Kidney epithelial cell (primary cell): ENCODE measurements at regions not wholly inside any gene's neighbourhood (a gene's known extent, or its start where the extent isn't known, plus 50 kb on each side); places are given as distances from the start of the nearest gene placed in this dataset.
A peak's percentile ranks its signal among the peaks of the same experiment; 100 is the strongest.

Source experiments
- DNase-seq: peaks from one replicate; pipeline ENCODE4 v3.0.0-alpha.2; 2010; ENCODE audit warnings: low read depth
- H3K27me3 ChIP-seq: 2 replicates; pipeline ENCODE4 v1.6.0; 2011; ENCODE audit warnings: low read length; ENCODE audit not compliant: control insufficient read depth, insufficient read depth
- H3K36me3 ChIP-seq: 2 replicates; pipeline ENCODE4 v1.5.1; 2011; ENCODE audit warnings: low read length; ENCODE audit not compliant: control insufficient read depth, insufficient read depth
- H3K4me3 ChIP-seq: 2 replicates; pipeline ENCODE4 v1.5.1; 2011; ENCODE audit warnings: low read depth, mild to moderate bottlenecking, control low read depth, low read length
- CTCF ChIP-seq: IDR thresholded peaks from 2 replicates; pipeline ENCODE4 v1.5.1; 2011; ENCODE audit warnings: mild to moderate bottlenecking, moderate library complexity, low read length, control low read depth, inconsistent platforms; ENCODE audit not compliant: insufficient read depth, poor library complexity, severe bottlenecking

- Histone ChIP-seq H3K4me3 (no peak overlapping the region), H3K27me3 (no peaks in the 10 kb centered on the region), H3K36me3 (no peaks in the 10 kb centered on the region)
- no peak for TF ChIP-seq CTCF
- no peak for DNase-seq
Measured at GRCh38 chr9:105834404-105834803, 140.1 kb downstream of the TMEM38B start.

- DNase-seq = no peak
- H3K36me3 ChIP-seq = no peaks in the 10 kb centered on the region
- no peaks in the 10 kb centered on the region for H3K27me3 ChIP-seq
- no peak for TF ChIP-seq CTCF
- no peak overlapping the region for H3K4me3 ChIP-seq
Measured at GRCh38 chr9:105835721-105836120, 141.4 kb downstream of the TMEM38B start.

GRCh38 chr9:105836936-105837660, 142.8 kb downstream of the TMEM38B start:
- H3K36me3 ChIP-seq = no peaks in the 10 kb centered on the region
- H3K27me3 ChIP-seq = no peaks in the 10 kb centered on the region
- DNase-seq = no peak
- H3K4me3 ChIP-seq = no peak overlapping the region
- TF ChIP-seq CTCF = no peak

GRCh38 chr9:105841562-105841961, 147.2 kb downstream of the TMEM38B start:
- TF ChIP-seq CTCF = no peak

GRCh38 chr9:105842023-105842644, 147.8 kb downstream of the TMEM38B start:
- no peaks in the 10 kb centered on the region for H3K27me3 ChIP-seq
- no peak for DNase-seq
- no peaks in the 10 kb centered on the region for H3K36me3 ChIP-seq
- H3K4me3 ChIP-seq = no peak overlapping the region
- TF ChIP-seq CTCF = peak; percentile 79

More at GRCh38 chr9:105841562-105841961, 147.2 kb downstream of the TMEM38B start:
- no peak for DNase-seq
- Histone ChIP-seq H3K27me3 (no peaks in the 10 kb centered on the region), H3K4me3 (no peak overlapping the region), H3K36me3 (no peaks in the 10 kb centered on the region)

GRCh38 chr9:105846825-105847224, 152.5 kb downstream of the TMEM38B start:
- H3K27me3 ChIP-seq = no peaks in the 10 kb centered on the region
- no peaks in the 10 kb centered on the region for H3K36me3 ChIP-seq
- no peak for DNase-seq
- H3K4me3 ChIP-seq = no peak overlapping the region
- no peak for TF ChIP-seq CTCF
